HG03135 (cell line): ENCODE measurements at regions not wholly inside any gene's neighbourhood (a gene's known extent, or its start where the extent isn't known, plus 50 kb on each side); places are given as distances from the start of the nearest gene placed in this dataset.

Experiments
- ATAC-seq: cut with Tn5 transposase; IDR thresholded peaks from one replicate; pipeline ENCODE4 v1.9.1; 2021; ENCODE audit warnings: mild to moderate bottlenecking, moderate library complexity; ENCODE audit not compliant: unreplicated experiment

DNA sequence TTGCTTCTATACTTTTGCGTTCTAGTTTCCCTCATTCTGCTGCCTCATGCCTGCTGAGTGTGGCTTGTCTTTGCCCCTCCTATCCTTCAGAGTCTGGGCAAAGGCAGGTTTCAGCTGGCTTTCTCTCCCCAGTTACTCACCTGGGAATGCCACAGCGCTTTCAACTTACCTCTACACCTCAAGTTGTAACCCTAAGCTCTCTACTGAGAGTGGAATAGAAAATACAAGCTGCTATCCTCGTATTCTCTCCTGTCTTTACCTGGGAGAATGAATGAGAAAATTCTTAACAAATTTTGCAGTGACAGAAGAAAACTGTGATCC is 316.3 kb upstream of the KLF12 start:
- no peak for ATAC-seq

DNA sequence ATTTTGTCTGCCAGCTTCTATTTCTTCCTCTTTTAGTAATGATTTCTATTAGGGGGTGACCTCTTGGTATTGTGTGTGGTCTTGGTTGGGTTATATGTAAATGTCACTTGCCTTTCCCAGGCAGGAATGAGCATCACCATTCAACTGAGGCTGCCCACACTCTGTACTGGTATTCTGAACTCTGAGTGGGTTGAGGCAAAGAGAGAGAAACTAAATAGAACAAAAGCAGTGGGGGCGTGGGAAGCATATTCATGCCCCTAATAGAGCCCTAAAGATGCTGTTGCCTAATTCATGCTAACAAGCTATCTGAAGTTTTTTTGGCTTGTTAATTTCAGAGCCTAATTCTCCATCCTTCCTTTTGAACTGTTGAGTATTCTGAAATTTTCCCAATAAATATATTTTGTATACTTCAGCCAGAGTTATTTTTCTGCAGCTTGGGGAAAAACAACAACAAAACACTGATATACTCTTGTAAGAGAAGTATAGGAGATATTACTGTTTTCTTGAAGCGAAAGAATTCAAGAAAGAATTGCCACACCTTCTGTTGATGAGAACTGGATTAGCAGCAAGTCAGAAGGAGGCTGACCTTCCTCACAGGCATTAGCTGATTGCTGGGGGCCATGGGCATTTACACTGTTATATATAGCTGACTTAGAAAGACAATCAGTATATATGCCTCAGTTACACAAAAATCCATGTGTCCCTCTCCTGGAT is 315.8 kb upstream of the KLF12 start:
- ATAC-seq: no peak

DNA sequence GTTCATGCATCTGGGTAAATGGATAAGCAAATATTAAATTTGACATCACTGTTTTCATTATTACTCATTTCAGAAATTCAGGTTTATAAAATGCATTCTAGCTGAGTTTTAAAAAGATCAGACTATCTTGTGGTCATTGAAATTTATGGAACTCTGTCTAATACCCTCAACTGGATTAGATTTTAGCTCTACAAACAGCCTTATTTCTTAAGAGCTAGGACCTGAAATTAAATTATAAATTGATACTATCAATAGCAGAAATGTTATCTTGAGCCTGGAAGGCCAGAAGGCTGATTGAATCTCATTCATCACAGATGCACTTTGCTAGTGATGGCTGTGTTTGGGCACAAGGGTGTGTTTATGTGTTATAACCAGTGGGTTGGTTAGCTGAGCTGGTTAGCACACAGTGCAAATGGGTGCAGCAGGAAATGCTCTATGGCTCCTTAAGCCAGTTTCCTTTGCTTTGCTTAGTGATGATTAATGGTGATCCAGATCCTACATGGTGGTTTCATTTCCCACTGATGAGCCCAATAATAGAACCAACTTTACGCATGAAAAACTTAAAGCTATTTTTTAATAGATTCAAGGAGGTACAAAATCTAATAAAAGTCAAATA is 310.8 kb upstream of the KLF12 start:
- ATAC-seq: no peak

DNA sequence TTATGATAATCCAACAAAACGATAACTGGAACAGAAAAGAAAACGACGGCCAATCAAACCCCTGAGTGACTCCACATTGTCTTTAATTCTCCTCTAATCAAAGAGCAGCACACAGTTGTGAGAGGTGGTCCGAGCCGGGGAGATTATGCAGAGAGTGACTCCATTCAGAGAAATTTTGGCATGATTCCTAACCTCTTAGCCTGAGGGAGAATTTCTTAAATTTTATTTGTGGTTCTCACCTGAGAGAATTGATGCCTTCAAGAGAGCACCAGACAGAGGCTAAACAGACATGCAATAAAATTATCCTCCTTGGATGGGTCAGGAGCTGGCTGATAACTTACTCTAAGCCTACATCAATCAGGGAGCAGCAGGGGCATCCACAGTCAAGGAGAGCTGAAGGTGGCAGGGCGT is 310.0 kb upstream of the KLF12 start:
- no peak for ATAC-seq

DNA sequence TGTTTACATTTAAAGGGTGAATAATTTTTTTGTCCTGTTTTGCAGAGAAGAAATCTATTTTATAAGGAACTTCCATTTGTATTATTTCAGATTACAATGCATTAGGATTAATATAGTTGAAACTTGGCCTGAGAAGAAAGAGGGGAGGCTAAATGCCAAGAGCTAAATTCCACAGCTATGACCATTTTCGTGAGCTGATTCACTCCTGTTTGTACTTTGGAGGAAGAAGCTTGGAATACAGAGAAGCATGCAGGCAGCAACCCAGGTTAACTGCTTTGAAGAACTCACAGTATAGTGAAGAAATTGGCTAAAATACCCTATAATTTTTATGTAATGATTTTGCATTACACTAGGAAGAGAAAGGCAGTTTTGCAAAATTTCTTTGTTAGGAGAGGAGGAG is 309.4 kb upstream of the KLF12 start:
- ATAC-seq: no peak

DNA sequence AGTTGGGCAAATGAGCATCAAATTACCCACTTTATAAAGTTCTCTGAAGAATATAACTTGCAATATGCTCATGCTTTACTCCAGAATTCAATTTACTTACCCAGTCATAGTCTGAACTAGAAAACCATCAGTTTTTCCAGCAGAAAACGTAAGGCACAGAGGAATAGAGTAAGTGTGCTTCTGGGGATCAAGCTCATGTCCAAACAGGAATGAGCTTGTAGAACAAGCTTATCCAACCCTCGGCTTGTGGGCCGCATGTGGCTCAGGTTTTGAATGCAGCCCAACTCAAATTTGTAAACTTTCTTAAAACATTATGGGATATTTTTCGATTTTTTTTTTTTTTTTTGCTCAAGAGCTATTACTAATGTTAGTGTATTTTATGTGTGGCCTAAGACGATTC is 308.5 kb upstream of the KLF12 start:
- ATAC-seq: no peak

DNA sequence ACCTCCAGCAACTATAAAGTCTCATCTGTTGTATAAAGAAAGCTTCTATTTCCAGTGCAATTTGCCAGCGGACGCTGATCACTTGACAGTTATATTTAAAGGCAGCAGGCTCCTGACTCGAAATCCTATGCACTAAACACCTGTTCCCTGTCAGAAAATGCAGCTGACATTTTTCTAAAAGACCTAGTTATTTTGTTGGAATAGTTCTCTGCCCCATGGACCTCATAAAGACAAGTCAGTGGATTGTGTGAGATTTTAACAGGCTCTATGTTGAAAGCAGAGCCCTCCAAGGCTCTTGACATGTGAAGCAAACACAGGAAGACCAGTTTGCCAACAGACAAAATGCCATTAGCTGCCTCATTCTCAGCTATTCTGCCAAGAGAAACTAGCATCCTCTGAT is 304.7 kb upstream of the KLF12 start:
- no peak for ATAC-seq

DNA sequence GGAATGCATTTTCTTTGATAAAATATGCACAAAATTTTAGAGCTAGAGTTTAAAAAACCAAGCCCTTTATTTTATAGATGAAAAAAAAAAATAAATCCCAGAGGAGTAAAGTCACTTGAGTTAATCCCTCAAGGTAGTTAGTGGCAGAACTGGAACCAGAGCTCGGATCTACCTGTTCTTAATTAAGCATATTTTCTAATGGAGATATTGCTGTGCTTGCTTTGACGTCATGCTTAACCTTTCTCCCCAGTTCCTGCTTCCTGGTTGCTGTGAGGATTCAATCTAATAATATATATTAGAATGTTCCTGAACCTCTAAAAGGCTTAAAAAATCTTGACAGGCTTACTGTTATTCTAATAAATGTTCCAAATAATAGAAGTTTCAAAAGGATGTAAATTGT is 300.6 kb upstream of the KLF12 start:
- ATAC-seq: no peak

DNA sequence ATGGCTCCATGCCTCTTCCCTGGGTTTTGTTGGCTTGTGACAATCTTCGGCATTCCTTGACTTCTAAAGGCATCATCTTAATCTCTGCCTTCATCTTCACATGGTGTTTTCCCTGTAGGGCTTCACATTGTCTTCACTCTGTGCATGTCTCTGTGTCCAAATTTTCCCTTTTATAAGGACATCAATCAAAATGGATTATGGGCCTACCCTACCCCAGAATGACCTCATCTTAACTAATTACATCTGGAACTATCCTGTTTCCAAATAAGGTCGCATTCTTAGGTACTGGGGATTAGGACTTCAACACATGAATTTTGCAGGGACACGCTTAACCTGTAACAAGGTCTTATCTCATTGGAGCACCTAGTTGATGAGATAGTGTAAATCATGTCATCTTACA is 290.3 kb upstream of the KLF12 start:
- ATAC-seq: no peak

DNA sequence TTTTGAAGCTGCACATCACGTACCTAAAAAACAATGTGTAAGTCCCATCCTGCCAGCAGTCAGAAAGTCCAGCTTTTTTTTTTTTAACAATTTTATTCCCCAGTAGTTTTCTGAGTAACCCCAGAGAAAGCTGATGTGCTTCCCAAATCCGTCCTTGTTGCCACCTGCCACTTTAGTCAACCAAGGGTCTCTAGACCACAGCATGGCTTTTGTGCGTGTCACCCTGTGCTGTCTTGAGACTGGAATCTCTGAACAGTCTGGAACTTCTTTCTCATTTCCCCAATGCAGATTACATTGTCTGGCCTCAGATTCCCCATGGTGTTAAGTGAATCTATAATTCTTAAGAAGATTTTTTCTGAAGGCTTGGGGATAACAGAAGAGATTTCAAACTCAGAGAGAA is 289.2 kb upstream of the KLF12 start:
- no peak for ATAC-seq

DNA sequence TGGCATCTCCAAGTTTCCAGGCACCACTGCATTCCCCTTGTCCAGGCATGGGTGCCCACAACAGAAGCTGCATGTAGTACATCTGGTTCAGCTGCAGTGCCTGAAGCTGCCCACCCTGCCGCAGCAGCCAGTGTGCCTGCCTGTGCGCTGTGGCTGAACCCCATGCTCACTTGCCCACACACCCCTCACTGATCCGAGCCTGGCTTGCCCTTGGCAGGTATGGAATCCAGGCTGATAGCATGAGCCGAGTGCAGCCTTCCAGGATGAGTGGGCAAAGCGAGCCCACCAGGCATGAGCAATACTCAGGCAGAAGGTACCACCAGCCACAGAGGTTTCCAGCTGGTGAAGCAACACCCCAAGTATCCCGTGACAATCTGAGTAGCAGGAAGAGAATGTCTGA is 280.3 kb upstream of the KLF12 start:
- no peak for ATAC-seq

DNA sequence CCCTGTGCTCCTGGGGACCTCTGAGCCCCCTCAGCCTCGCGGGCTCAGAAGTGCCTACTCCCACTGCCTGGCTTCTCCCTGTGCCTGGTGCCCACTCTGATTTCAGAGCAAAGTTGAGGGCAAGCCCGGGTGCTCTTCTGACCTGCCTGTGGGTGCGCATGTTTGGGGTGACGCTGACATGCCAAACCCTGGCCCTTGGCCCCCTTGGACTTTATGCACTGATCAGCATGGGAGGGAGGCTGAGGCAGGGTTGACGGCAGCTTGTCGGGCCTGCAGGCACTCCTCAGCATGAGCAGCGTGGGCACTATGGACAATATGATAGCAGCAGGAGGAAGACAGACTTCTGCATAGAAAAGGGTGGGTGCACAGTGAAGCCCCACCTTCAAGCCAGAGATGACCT is 279.3 kb upstream of the KLF12 start:
- no peak for ATAC-seq

DNA sequence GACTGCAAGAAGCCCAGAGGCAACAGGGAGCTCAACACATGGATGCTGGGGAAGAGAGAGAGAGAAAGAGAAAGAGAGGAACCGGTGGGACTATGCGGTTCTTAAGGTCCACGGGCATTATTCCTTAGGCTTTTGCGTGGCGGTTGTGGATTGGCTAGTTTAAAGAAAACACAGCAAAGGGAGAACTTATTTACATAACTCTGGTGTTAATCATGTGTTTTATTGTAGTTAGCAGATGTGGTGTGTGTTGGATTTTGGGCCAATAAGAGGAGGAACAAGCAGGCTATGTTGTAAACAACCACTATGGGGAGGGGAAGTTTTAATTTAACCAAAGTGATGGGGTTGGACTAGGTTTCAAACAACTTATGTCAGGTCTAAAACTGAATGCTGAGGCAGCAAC is 275.3 kb upstream of the KLF12 start:
- no peak for ATAC-seq

DNA sequence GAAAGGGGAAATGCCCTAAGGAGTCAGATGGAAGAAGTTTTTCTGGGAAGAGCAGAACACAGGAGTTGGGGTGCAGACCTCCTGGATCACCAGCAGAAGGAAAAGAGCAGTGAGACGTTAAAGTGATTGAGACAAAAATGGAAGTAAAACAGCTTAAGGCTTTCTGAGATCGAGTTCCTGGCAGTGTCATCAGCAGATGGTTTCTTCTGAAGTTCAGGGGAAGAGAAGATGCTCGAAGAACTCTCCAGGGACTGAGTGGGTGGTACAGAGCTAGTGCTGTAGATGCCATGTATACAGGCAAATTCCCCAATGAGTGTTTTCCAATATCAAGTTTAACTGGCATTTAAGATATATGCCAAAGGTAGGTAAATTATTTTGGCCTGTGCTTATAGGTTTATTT is 272.2 kb upstream of the KLF12 start:
- no peak for ATAC-seq

DNA sequence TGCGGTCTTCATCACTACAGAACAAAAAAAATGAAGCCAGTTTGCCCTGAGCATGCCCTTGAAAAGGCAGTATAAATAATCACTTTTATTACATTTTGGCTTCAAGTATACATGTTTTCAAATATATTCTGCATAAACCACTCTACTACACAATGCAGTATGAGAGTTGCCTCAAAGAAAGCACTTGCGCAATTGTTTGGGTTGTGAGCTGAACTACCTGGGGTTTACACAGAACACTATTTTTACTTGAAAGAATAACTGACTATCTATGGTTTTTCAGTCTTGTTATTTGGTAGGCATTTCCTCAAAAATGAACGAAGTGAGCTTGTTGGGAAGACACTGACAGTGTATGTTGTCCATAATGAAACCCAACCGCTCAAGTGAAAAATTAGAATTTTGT is 264.4 kb upstream of the KLF12 start:
- no peak for ATAC-seq

DNA sequence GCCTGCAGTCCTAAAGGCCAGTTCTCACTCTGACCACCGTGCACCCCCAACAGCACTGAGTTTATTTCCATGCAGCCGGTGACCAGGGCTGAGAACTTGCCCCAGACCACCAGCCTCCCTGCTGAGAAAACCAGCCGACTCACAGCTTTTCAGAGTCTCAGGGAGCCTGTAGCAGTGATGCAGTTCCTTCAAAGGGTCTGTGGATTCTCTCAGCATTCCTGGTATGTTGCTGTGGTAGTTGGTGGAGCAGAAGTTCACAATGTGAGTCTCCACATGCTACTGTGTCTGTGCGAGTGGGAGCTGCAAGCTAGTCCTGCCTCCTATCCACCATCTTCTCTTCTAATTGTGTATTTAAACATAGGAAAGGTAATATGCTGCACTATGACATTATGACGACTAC is 254.9 kb upstream of the KLF12 start:
- no peak for ATAC-seq

DNA sequence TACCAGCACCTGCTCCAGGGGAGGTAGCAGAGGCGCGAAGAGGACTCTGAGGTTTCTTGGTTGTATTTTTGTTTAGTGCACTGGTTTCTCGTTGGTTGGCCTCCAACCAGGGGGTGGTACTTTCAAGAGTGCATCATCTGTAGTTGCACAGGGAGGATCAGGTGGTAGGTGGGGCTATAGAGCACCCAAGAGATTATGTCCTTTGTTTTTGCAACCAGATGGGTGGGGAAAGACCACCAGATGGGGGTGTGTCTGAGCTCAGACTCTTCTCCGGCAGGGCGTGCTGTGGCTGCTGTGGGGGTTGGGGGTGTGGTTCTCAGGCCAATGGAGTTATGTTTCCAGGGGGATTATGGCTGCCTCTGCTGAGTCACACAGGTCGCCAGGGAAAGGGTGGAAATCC is 254.4 kb upstream of the KLF12 start:
- no peak for ATAC-seq

DNA sequence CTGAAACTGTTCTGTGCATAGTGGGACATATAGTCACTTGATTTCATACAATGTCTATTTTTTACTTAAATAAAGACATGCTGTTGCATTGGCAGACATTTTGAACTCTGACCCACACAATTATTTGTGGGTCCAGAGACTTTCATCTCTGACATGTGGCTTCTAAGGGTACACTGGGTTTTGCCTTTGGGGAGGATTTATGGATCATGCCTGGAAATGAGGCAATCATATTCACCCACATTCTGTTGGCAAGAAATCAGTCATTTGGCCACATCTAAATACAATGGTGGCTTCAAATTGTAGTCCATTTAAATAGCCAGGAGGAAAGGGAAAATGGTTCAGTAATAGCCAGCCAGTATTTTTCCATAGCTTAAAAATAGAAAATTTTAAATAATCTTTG is 238.3 kb upstream of the KLF12 start:
- ATAC-seq: no peak

DNA sequence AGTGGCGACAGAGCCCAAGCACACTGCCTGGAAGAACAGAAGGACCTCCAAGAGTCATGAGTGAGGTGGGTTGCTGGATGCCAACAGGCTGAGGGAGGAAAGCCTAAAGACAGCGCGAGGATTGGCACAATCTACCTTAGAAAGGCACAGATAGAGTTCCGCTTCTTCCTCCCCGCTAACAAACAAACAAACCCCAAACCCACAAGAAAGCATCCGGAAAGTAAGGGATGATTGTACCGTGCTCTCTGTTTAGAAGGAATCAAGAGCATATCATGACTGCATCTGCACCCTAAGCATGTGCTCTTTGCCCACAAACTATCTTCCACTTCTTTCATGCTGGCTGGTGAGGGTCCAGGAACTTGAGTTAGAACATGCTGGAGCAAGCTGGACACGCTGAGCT is 233.0 kb upstream of the KLF12 start:
- no peak for ATAC-seq

DNA sequence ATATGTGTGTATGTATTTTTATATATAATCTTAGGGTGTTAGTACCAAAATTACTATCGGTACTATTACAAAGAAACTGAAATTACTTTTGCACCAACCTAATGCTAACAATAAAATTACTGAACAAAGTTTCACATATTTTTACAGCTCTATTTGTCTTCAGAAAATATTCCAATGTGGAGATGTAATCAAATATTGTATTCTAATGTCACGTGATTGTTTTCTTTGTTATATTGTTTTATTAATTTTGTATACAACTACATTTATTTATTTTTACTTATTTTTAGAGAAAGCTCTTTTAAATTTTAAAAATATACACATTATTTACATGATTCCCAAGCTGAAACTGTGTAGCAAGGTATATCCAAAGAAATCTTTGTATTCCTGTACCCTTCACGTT is 227.1 kb upstream of the KLF12 start:
- ATAC-seq: no peak

DNA sequence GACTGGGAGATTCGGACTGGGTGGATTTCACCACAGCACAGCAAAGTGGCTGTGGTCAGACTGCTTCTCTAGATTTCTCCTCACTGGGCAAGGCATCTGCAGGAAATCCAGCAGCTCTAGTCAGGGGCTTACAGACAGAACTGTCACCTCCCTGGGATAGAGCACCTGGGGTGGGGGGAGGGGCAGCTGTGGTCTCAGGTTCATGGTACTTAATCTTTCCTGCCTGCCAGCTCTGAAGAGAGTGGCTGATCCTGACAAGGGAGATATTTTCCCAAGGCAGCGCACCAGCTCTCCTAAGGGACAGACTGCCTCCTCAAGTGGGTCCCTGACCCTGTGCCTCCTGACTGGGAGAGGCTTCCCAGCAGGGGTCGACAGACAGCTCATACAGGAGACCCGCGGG is 212.8 kb upstream of the KLF12 start:
- ATAC-seq: no peak

DNA sequence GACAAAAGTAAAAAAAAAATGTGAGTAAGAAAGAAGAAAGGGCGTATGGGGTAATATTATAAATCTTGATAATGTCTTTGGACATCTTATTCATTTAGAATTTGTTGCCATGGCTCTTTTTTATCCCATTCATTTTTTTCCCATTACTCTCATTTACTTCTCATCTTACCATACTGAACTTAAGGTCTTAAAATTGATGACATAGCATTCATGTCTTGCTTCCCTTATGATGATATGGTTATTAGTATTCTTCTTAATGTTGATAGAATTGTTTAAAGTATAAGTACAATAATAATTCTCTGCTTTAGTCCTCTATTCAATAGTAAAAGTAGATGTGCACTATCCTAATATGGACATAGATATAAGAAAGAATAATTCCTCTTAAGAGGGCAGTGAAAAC is 204.1 kb upstream of the KLF12 start:
- no peak for ATAC-seq

DNA sequence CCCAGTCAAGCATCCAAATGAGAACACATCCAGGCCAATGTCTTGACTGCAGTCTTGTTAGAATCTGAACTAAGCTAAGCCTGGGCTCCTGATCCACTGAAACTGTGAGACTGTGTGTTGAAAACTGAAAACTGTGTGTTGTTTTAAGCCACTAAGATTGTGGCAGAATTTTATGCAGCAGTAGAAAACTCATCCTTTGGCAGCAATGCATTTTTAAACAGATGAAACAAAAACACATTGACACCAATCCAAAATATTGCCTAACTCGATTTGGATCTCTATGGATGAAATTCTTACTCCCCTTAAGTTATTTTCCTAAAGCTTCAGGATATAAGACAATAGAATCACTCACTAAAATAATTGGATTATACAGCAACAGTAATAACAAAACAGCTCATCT is 202.3 kb upstream of the KLF12 start:
- no peak for ATAC-seq
